22Rv1 (cell line): ENCODE measurements at regions not wholly inside any gene's neighbourhood (a gene's known extent, or its start where the extent isn't known, plus 50 kb on each side); places are given as distances from the start of the nearest gene placed in this dataset.

Experiments
- ZFX ChIP-seq: fragments of 450-650 bp; IDR thresholded peaks from 2 replicates; pipeline ENCODE4 v1.6.1; 2017; ENCODE audit warnings: antibody characterized with exemption, borderline replicate concordance
- TF ChIP-seq, protein P1 (sequence below): fragments of 450-650 bp; IDR thresholded peaks from 2 replicates; pipeline ENCODE4 v1.5.1; 2017; ENCODE audit warnings: mild to moderate bottlenecking

DNA sequence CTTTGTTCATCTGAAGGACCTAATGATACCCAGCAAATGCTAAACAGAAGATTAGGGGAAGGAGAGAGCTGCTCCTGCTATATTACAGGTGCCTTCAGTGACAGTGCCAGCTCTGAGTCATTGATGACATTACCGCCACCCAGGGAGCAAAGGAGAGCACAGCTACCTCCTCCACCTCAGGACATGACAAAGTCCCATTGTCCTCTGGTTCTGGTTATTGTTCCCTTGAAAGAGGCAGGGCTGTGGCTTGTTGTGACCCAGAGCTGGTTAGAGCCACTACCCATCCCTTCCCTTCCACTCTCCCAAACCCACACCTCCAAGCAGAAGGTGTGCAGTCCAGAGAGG is 363.5 kb upstream of the DUSP10 start:
- TF ChIP-seq, protein P1, sequence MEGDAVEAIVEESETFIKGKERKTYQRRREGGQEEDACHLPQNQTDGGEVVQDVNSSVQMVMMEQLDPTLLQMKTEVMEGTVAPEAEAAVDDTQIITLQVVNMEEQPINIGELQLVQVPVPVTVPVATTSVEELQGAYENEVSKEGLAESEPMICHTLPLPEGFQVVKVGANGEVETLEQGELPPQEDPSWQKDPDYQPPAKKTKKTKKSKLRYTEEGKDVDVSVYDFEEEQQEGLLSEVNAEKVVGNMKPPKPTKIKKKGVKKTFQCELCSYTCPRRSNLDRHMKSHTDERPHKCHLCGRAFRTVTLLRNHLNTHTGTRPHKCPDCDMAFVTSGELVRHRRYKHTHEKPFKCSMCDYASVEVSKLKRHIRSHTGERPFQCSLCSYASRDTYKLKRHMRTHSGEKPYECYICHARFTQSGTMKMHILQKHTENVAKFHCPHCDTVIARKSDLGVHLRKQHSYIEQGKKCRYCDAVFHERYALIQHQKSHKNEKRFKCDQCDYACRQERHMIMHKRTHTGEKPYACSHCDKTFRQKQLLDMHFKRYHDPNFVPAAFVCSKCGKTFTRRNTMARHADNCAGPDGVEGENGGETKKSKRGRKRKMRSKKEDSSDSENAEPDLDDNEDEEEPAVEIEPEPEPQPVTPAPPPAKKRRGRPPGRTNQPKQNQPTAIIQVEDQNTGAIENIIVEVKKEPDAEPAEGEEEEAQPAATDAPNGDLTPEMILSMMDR = peak; percentile 51
- no peak for TF ChIP-seq ZFX
